ENCODE measurements at regions not wholly inside any gene's neighbourhood (a gene's known extent, or its start where the extent isn't known, plus 50 kb on each side); places are given as distances from the start of the nearest gene placed in this dataset.

- Mint-ChIP-seq H3K9me3 (ENCODE audit: low read depth) (no peaks in the 10 kb centered on the region), H3K4me1 (peaks cover 5% of the 10 kb centered on the region), H3K27ac (no peak overlapping the region), H3K4me3 (no peak overlapping the region), H3K27me3 (peaks cover 3% of the 10 kb centered on the region), H3K36me3 (ENCODE audit: low read depth) (no peaks in the 10 kb centered on the region)
- intact Hi-C loops (cut with DNase I, micrococcal nuclease) = no loop called here
- ATAC-seq (no peak), DNase-seq (no peak)
- CTCF ChIA-PET = no interaction called here
- POLR2A ChIA-PET = no interaction called here
These were observed 331.5 kb downstream of the PIK3R1 start for GRCh38 chr5:68547056-68547455.

GRCh38 chr5:68547622-68548021, 332.1 kb downstream of the PIK3R1 start:
- Mint-ChIP-seq H3K27me3 (no peaks in the 10 kb centered on the region), H3K27ac (no peak overlapping the region), H3K4me1 (peaks cover 3% of the 10 kb centered on the region), H3K4me3 (no peak overlapping the region), H3K9me3 (ENCODE audit: low read depth) (no peaks in the 10 kb centered on the region), H3K36me3 (ENCODE audit: low read depth) (no peaks in the 10 kb centered on the region)
- no peak for DNase-seq
- CTCF ChIA-PET = no interaction called here
- ATAC-seq = no peak
- intact Hi-C loops (cut with DNase I, micrococcal nuclease) = no loop called here
- POLR2A ChIA-PET = no interaction called here

- H3K4me1 Mint-ChIP-seq = no peaks in the 10 kb centered on the region
- no peak overlapping the region for H3K27ac Mint-ChIP-seq
- intact Hi-C loops (cut with DNase I, micrococcal nuclease) = loop anchor here in 1 of 2 experiments (1.0 kb wide), 1 partner anchor 18 kb away; no protein-coding TSS in a partner anchor
- ATAC-seq (no peak), DNase-seq (no peak)
- H3K36me3 Mint-ChIP-seq (ENCODE audit: low read depth) = no peaks in the 10 kb centered on the region
- POLR2A ChIA-PET = no interaction called here
- no peaks in the 10 kb centered on the region for H3K9me3 Mint-ChIP-seq (ENCODE audit: low read depth)
- H3K27me3 Mint-ChIP-seq = no peaks in the 10 kb centered on the region
- CTCF ChIA-PET = no interaction called here
- H3K4me3 Mint-ChIP-seq = no peak overlapping the region
These were observed 333.6 kb downstream of the PIK3R1 start for GRCh38 chr5:68548959-68549676.

- Mint-ChIP-seq H3K9me3 (ENCODE audit: low read depth) (no peaks in the 10 kb centered on the region), H3K27ac (no peak overlapping the region), H3K4me3 (no peak overlapping the region), H3K27me3 (no peaks in the 10 kb centered on the region), H3K4me1 (no peaks in the 10 kb centered on the region), H3K36me3 (ENCODE audit: low read depth) (no peaks in the 10 kb centered on the region)
- ATAC-seq (no peak), DNase-seq (no peak)
- ChIA-PET CTCF (no interaction called here), POLR2A (no interaction called here)
- intact Hi-C loops (cut with DNase I, micrococcal nuclease) = no loop called here
These were observed 334.5 kb downstream of the PIK3R1 start for GRCh38 chr5:68550015-68550414.

- peaks cover 1% of the 10 kb centered on the region for H3K27me3 Mint-ChIP-seq
- DNase-seq (no peak), ATAC-seq (no peak)
- no peaks in the 10 kb centered on the region for H3K4me1 Mint-ChIP-seq
- ChIA-PET POLR2A (no interaction called here), CTCF (no interaction called here)
- no peaks in the 10 kb centered on the region for H3K9me3 Mint-ChIP-seq (ENCODE audit: low read depth)
- no peak overlapping the region for H3K27ac Mint-ChIP-seq
- H3K4me3 Mint-ChIP-seq = no peak overlapping the region
- intact Hi-C loops (cut with DNase I, micrococcal nuclease) = no loop called here
- H3K36me3 Mint-ChIP-seq (ENCODE audit: low read depth) = no peaks in the 10 kb centered on the region
These were observed 335.9 kb downstream of the PIK3R1 start for GRCh38 chr5:68551436-68551835.

- no peak overlapping the region for H3K4me3 Mint-ChIP-seq
- ChIA-PET POLR2A (no interaction called here), CTCF (interaction anchor here (0.7 kb wide), 1 partner anchor 141 kb away, joined by 3 read pairs; no protein-coding TSS in a partner anchor)
- DNase-seq (no peak), ATAC-seq (no peak)
- peaks cover 1% of the 10 kb centered on the region for H3K27me3 Mint-ChIP-seq
- H3K27ac Mint-ChIP-seq = no peak overlapping the region
- H3K9me3 Mint-ChIP-seq (ENCODE audit: low read depth) = no peaks in the 10 kb centered on the region
- H3K36me3 Mint-ChIP-seq (ENCODE audit: low read depth) = no peaks in the 10 kb centered on the region
- intact Hi-C loops (cut with DNase I, micrococcal nuclease) = no loop called here
- H3K4me1 Mint-ChIP-seq = no peaks in the 10 kb centered on the region
These were observed 339.2 kb downstream of the PIK3R1 start for GRCh38 chr5:68554571-68555279.

GRCh38 chr5:68555907-68556681, 340.5 kb downstream of the PIK3R1 start:
- ATAC-seq = no peak
- CTCF ChIA-PET = interaction anchor here (0.6 kb wide), 1 partner anchor 269 kb away, joined by 3 read pairs; no protein-coding TSS in a partner anchor
- H3K36me3 Mint-ChIP-seq (ENCODE audit: low read depth) = no peaks in the 10 kb centered on the region
- intact Hi-C loops (cut with DNase I, micrococcal nuclease) = no loop called here
- POLR2A ChIA-PET = no interaction called here
- no peaks in the 10 kb centered on the region for H3K4me1 Mint-ChIP-seq
- DNase-seq = no peak
- no peaks in the 10 kb centered on the region for H3K9me3 Mint-ChIP-seq (ENCODE audit: low read depth)
- H3K4me3 Mint-ChIP-seq = no peak overlapping the region
- no peak overlapping the region for H3K27ac Mint-ChIP-seq
- peaks cover 1% of the 10 kb centered on the region for H3K27me3 Mint-ChIP-seq

- Mint-ChIP-seq H3K36me3 (ENCODE audit: low read depth) (no peaks in the 10 kb centered on the region), H3K27me3 (peaks cover 1% of the 10 kb centered on the region), H3K27ac (no peak overlapping the region), H3K4me1 (no peaks in the 10 kb centered on the region), H3K4me3 (no peak overlapping the region), H3K9me3 (ENCODE audit: low read depth) (no peaks in the 10 kb centered on the region)
- no peak for ATAC-seq
- no peak for DNase-seq
- ChIA-PET CTCF (no interaction called here), POLR2A (interaction anchor here (0.6 kb wide), 1 partner anchor 19 kb away, joined by 3 read pairs; no protein-coding TSS in a partner anchor)
- intact Hi-C loops (cut with DNase I, micrococcal nuclease) = no loop called here
These were observed 341.8 kb downstream of the PIK3R1 start for GRCh38 chr5:68557162-68557936.

- peaks cover 11% of the 10 kb centered on the region for H3K9me3 Mint-ChIP-seq (ENCODE audit: low read depth)
- no peak overlapping the region for H3K4me3 Mint-ChIP-seq
- ChIA-PET CTCF (no interaction called here), POLR2A (no interaction called here)
- intact Hi-C loops (cut with DNase I, micrococcal nuclease) = no loop called here
- H3K27me3 Mint-ChIP-seq = peaks cover 7% of the 10 kb centered on the region
- no peaks in the 10 kb centered on the region for H3K4me1 Mint-ChIP-seq
- no peaks in the 10 kb centered on the region for H3K36me3 Mint-ChIP-seq (ENCODE audit: low read depth)
- no peak for DNase-seq
- ATAC-seq = no peak
- no peak overlapping the region for H3K27ac Mint-ChIP-seq
These were observed 346.8 kb downstream of the PIK3R1 start for GRCh38 chr5:68562308-68562707.

GRCh38 chr5:68565427-68565826, 349.9 kb downstream of the PIK3R1 start:
- Mint-ChIP-seq H3K9me3 (ENCODE audit: low read depth) (peaks cover 11% of the 10 kb centered on the region), H3K4me3 (no peak overlapping the region), H3K27me3 (peaks cover 7% of the 10 kb centered on the region), H3K4me1 (no peaks in the 10 kb centered on the region), H3K36me3 (ENCODE audit: low read depth) (no peaks in the 10 kb centered on the region), H3K27ac (no peak overlapping the region)
- POLR2A ChIA-PET = no interaction called here
- ATAC-seq (no peak), DNase-seq (no peak)
- CTCF ChIA-PET = interaction anchor here (1.5 kb wide), 1 partner anchor 18 kb away, joined by 4 read pairs; no protein-coding TSS in a partner anchor
- intact Hi-C loops (cut with DNase I, micrococcal nuclease) = no loop called here

GRCh38 chr5:68576805-68577204, 361.2 kb downstream of the PIK3R1 start:
- Mint-ChIP-seq H3K27ac (no peak overlapping the region), H3K4me1 (no peaks in the 10 kb centered on the region), H3K36me3 (ENCODE audit: low read depth) (peaks cover 2% of the 10 kb centered on the region), H3K9me3 (ENCODE audit: low read depth) (peaks cover 11% of the 10 kb centered on the region), H3K27me3 (peaks cover 4% of the 10 kb centered on the region), H3K4me3 (no peak overlapping the region)
- DNase-seq (no peak), ATAC-seq (no peak)
- intact Hi-C loops (cut with DNase I, micrococcal nuclease) = loop anchor here in 1 of 2 experiments (1.0 kb wide), 1 partner anchor 9 kb away; no protein-coding TSS in a partner anchor
- ChIA-PET CTCF (interaction anchor here (0.6 to 1.2 kb wide), 3 partner anchors 10 to 446 kb away, joined by 3 to 5 read pairs (median 3); no protein-coding TSS in a partner anchor), POLR2A (no interaction called here)
